ENCODE measurements at regions not wholly inside any gene's neighbourhood (a gene's known extent, or its start where the extent isn't known, plus 50 kb on each side); places are given as distances from the start of the nearest gene placed in this dataset.

GRCh38 chr7:13336227-13336626 lies 648.8 kb downstream of the ARL4A start:
- no peaks in the 10 kb centered on the region for H3K4me1 ChIP-seq
- H3K36me3 ChIP-seq: no peaks in the 10 kb centered on the region
- no peak overlapping the region for H3K27ac ChIP-seq
- H3K4me2 ChIP-seq: no peak overlapping the region
- H3K9ac ChIP-seq: no peak overlapping the region
- no peaks in the 10 kb centered on the region for H4K20me1 ChIP-seq
- no peaks in the 10 kb centered on the region for H3K9me3 ChIP-seq
- H3K27me3 ChIP-seq: no peaks in the 10 kb centered on the region
- H3K4me3 ChIP-seq: no peak overlapping the region
- TF ChIP-seq Cebpa-rat (IDR thresholded peaks at IDR 0.05): no peak

- Histone ChIP-seq H3K9ac (no peak overlapping the region), H3K27me3 (no peaks in the 10 kb centered on the region), H3K9me3 (no peaks in the 10 kb centered on the region), H3K36me3 (no peaks in the 10 kb centered on the region), H4K20me1 (no peaks in the 10 kb centered on the region), H3K4me1 (no peaks in the 10 kb centered on the region), H3K27ac (no peak overlapping the region), H3K4me2 (no peak overlapping the region), H3K4me3 (no peak overlapping the region)
- no peak for TF ChIP-seq Cebpa-rat (IDR thresholded peaks at IDR 0.05)
These were observed 636.8 kb downstream of the ETV1 start for GRCh38 chr7:13352677-13353076.

- Histone ChIP-seq H4K20me1 (no peaks in the 10 kb centered on the region), H3K9ac (no peak overlapping the region), H3K4me1 (no peaks in the 10 kb centered on the region), H3K4me2 (no peak overlapping the region), H3K27me3 (no peaks in the 10 kb centered on the region), H3K36me3 (no peaks in the 10 kb centered on the region), H3K4me3 (no peak overlapping the region), H3K9me3 (no peaks in the 10 kb centered on the region), H3K27ac (no peak overlapping the region)
- TF ChIP-seq Cebpa-rat (IDR thresholded peaks at IDR 0.05): no peak
These were observed 629.8 kb downstream of the ETV1 start for GRCh38 chr7:13359656-13360055.

GRCh38 chr7:13386741-13387140 lies 602.7 kb downstream of the ETV1 start:
- no peak for TF ChIP-seq Cebpa-rat (IDR thresholded peaks at IDR 0.05)
- no peak overlapping the region for H3K27ac ChIP-seq
- no peaks in the 10 kb centered on the region for H3K36me3 ChIP-seq
- no peaks in the 10 kb centered on the region for H3K27me3 ChIP-seq
- H3K4me1 ChIP-seq: no peaks in the 10 kb centered on the region
- H3K4me2 ChIP-seq: no peak overlapping the region
- H4K20me1 ChIP-seq: no peaks in the 10 kb centered on the region
- H3K4me3 ChIP-seq: no peak overlapping the region
- no peak overlapping the region for H3K9ac ChIP-seq
- no peaks in the 10 kb centered on the region for H3K9me3 ChIP-seq

GRCh38 chr7:13407911-13408310 lies 581.6 kb downstream of the ETV1 start:
- no peaks in the 10 kb centered on the region for H3K9me3 ChIP-seq
- no peak overlapping the region for H3K4me3 ChIP-seq
- no peak for TF ChIP-seq Cebpa-rat (IDR thresholded peaks at IDR 0.05)

GRCh38 chr7:13411151-13411550 lies 578.3 kb downstream of the ETV1 start:
- no peak overlapping the region for H3K4me2 ChIP-seq
- no peak for TF ChIP-seq Cebpa-rat (IDR thresholded peaks at IDR 0.05)

More at GRCh38 chr7:13407911-13408310, 581.6 kb downstream of the ETV1 start:
- H3K4me1 ChIP-seq: no peaks in the 10 kb centered on the region
- no peaks in the 10 kb centered on the region for H3K27me3 ChIP-seq
- no peak overlapping the region for H3K4me2 ChIP-seq
- H3K9ac ChIP-seq: no peak overlapping the region
- no peaks in the 10 kb centered on the region for H4K20me1 ChIP-seq
- H3K36me3 ChIP-seq: no peaks in the 10 kb centered on the region
- H3K27ac ChIP-seq: no peak overlapping the region

GRCh38 chr7:13411636-13412035 lies 577.8 kb downstream of the ETV1 start:
- Histone ChIP-seq H3K4me2 (no peak overlapping the region), H4K20me1 (no peaks in the 10 kb centered on the region), H3K27ac (no peak overlapping the region), H3K4me3 (no peak overlapping the region), H3K4me1 (0 out of 2 replicates have a peak, but pooled peaks cover 4% of the 10 kb centered on the region), H3K27me3 (no peaks in the 10 kb centered on the region), H3K9ac (no peak overlapping the region), H3K36me3 (no peaks in the 10 kb centered on the region), H3K9me3 (no peaks in the 10 kb centered on the region)
- TF ChIP-seq Cebpa-rat (IDR thresholded peaks at IDR 0.05): no peak

More at GRCh38 chr7:13411151-13411550, 578.3 kb downstream of the ETV1 start:
- no peaks in the 10 kb centered on the region for H3K36me3 ChIP-seq
- no peaks in the 10 kb centered on the region for H4K20me1 ChIP-seq
- no peak overlapping the region for H3K9ac ChIP-seq
- no peaks in the 10 kb centered on the region for H3K27me3 ChIP-seq
- 0 out of 2 replicates have a peak, but pooled peaks cover 4% of the 10 kb centered on the region for H3K4me1 ChIP-seq
- no peak overlapping the region for H3K27ac ChIP-seq
- no peak overlapping the region for H3K4me3 ChIP-seq
- no peaks in the 10 kb centered on the region for H3K9me3 ChIP-seq

GRCh38 chr7:13414181-13414580 lies 575.3 kb downstream of the ETV1 start:
- H3K27ac ChIP-seq: no peak overlapping the region
- 0 out of 2 replicates have a peak, but pooled peaks cover 4% of the 10 kb centered on the region for H3K4me1 ChIP-seq
- TF ChIP-seq Cebpa-rat (IDR thresholded peaks at IDR 0.05): no peak
- no peaks in the 10 kb centered on the region for H3K27me3 ChIP-seq
- H3K4me3 ChIP-seq: no peak overlapping the region
- no peak overlapping the region for H3K4me2 ChIP-seq
- no peaks in the 10 kb centered on the region for H3K9me3 ChIP-seq
- no peaks in the 10 kb centered on the region for H4K20me1 ChIP-seq
- H3K9ac ChIP-seq: no peak overlapping the region
- no peaks in the 10 kb centered on the region for H3K36me3 ChIP-seq

- no peaks in the 10 kb centered on the region for H3K9me3 ChIP-seq
- no peak overlapping the region for H3K4me2 ChIP-seq
- TF ChIP-seq Cebpa-rat (IDR thresholded peaks at IDR 0.05): no peak
- H3K27ac ChIP-seq: no peak overlapping the region
- no peaks in the 10 kb centered on the region for H4K20me1 ChIP-seq
- H3K9ac ChIP-seq: no peak overlapping the region
- H3K4me1 ChIP-seq: 0 out of 2 replicates have a peak, but pooled peaks cover 4% of the 10 kb centered on the region
- H3K27me3 ChIP-seq: no peaks in the 10 kb centered on the region
- H3K4me3 ChIP-seq: no peak overlapping the region
- no peaks in the 10 kb centered on the region for H3K36me3 ChIP-seq
These were observed 574.8 kb downstream of the ETV1 start for GRCh38 chr7:13414661-13415107.

GRCh38 chr7:13416071-13416470 lies 573.4 kb downstream of the ETV1 start:
- TF ChIP-seq Cebpa-rat (IDR thresholded peaks at IDR 0.05): no peak
- no peaks in the 10 kb centered on the region for H4K20me1 ChIP-seq
- H3K27me3 ChIP-seq: no peaks in the 10 kb centered on the region
- no peak overlapping the region for H3K27ac ChIP-seq
- H3K36me3 ChIP-seq: no peaks in the 10 kb centered on the region
- no peak overlapping the region for H3K4me3 ChIP-seq
- 0 out of 2 replicates have a peak, but pooled peaks cover 4% of the 10 kb centered on the region for H3K4me1 ChIP-seq
- no peak overlapping the region for H3K9ac ChIP-seq
- no peak overlapping the region for H3K4me2 ChIP-seq
- no peaks in the 10 kb centered on the region for H3K9me3 ChIP-seq

- Histone ChIP-seq H3K9ac (no peak overlapping the region), H3K4me2 (no peak overlapping the region), H3K27me3 (no peaks in the 10 kb centered on the region), H3K9me3 (no peaks in the 10 kb centered on the region), H3K36me3 (no peaks in the 10 kb centered on the region), H3K4me3 (no peak overlapping the region), H3K4me1 (0 out of 2 replicates have a peak, but pooled peaks cover 4% of the 10 kb centered on the region), H4K20me1 (no peaks in the 10 kb centered on the region), H3K27ac (no peak overlapping the region)
- TF ChIP-seq Cebpa-rat (IDR thresholded peaks at IDR 0.05): no peak
These were observed 572.9 kb downstream of the ETV1 start for GRCh38 chr7:13416544-13416943.

Data from BLaER1 (cell line).